H1 (cell line): ENCODE measurements at regions not wholly inside any gene's neighbourhood (a gene's known extent, or its start where the extent isn't known, plus 50 kb on each side); places are given as distances from the start of the nearest gene placed in this dataset.

ENCODE experiments used
- CTCF ChIA-PET: fragments of 300-600 bp; sonication (Branson Sonifier 250); formaldehyde crosslinking; loops from one replicate; lab custom pipeline; 2021; ENCODE audit not compliant: partially characterized antibody; lab: Charles Lee
- POLR2A ChIA-PET: fragments of 300-600 bp; sonication (Branson Sonifier 250); formaldehyde crosslinking; loops from one replicate; lab custom pipeline; 2021; ENCODE audit warnings: inconsistent platforms; ENCODE audit not compliant: partially characterized antibody; lab: Charles Lee
- DNase-seq, 2 experiments: peaks; one replicate each; pipeline versions ENCODE4 v3.0.0 to v3.0.0-alpha.2; 2010 to 2022; ENCODE audit warnings: low spot score in 2 of 2, low read depth in 1 of 2, mixed read lengths in 1 of 2
- FAIRE-seq: peaks from 2 replicates; lab custom pipeline; 2011; peaks lifted over from hg19 to GRCh38; lab: Jason Lieb, UNC
- H2AFZ ChIP-seq: 2 replicates; pipeline ENCODE4 v1.8.1; 2012; ENCODE audit warnings: low read length, inconsistent platforms
- H2AK5ac ChIP-seq: 2 replicates; pipeline ENCODE4 v1.6.1; 2013; ENCODE audit warnings: low read depth, low read length
- H2BK120ac ChIP-seq: replicated peaks from 2 replicates; pipeline ENCODE3; 2013; ENCODE audit warnings: low read depth, low read length, inconsistent platforms
- H2BK12ac ChIP-seq: 2 replicates; pipeline ENCODE4 v1.6.1; 2013; ENCODE audit warnings: low read depth, low read length
- H2BK15ac ChIP-seq: 2 replicates; pipeline ENCODE4 v1.6.1; 2013; ENCODE audit warnings: low read length
- H2BK20ac ChIP-seq: 2 replicates; pipeline ENCODE4 v1.6.1; 2013; ENCODE audit warnings: low read length
- H2BK5ac ChIP-seq: 2 replicates; pipeline ENCODE4 v1.6.1; 2013; ENCODE audit warnings: low read depth, low read length
- H3K14ac ChIP-seq: 2 replicates; pipeline ENCODE4 v1.6.1; 2013; ENCODE audit warnings: inconsistent platforms; ENCODE audit not compliant: insufficient read length
- H3K18ac ChIP-seq: 2 replicates; pipeline ENCODE4 v1.6.1; 2013; ENCODE audit warnings: low read length; ENCODE audit errors: extremely low read depth
- H3K23ac ChIP-seq: 2 replicates; pipeline ENCODE4 v1.6.1; 2013; ENCODE audit warnings: inconsistent platforms; ENCODE audit not compliant: insufficient read length
- H3K23me2 ChIP-seq: 2 replicates; pipeline ENCODE4 v1.6.1; 2013; ENCODE audit warnings: low read depth, low read length
- H3K27ac ChIP-seq: 2 replicates; pipeline ENCODE4 v1.6.1; 2011; ENCODE audit warnings: low read depth, low read length, inconsistent platforms
- H3K27me3 ChIP-seq, 4 experiments: replicated peaks in 1 of 4; 1 replicate in 1 of 4; 2 replicates in 3 of 4; pipeline versions ENCODE4 v1.6.1 to v1.8.1; 2011 to 2013; ENCODE audit warnings: low read length in 3 of 4, mild to moderate bottlenecking in 3 of 4, inconsistent platforms in 2 of 4, mixed read lengths in 2 of 4, moderate library complexity in 1 of 4; ENCODE audit not compliant: control insufficient read depth in 3 of 4, insufficient read depth in 3 of 4; ENCODE audit errors: extremely low read depth in 1 of 4
- H3K36me3 ChIP-seq, 4 experiments: 2 replicates each; pipeline versions ENCODE4 v1.6.1 to v1.8.1; 2011 to 2013; ENCODE audit warnings: mild to moderate bottlenecking in 4 of 4, low read length in 3 of 4, moderate library complexity in 2 of 4, control low read depth in 1 of 4, inconsistent platforms in 1 of 4; ENCODE audit not compliant: insufficient read depth in 4 of 4, control insufficient read depth in 2 of 4
- H3K4ac ChIP-seq: replicated peaks from 2 replicates; pipeline ENCODE3; 2013; ENCODE audit warnings: low read length, low read depth, mixed read lengths, inconsistent platforms; ENCODE audit not compliant: insufficient read length
- H3K4me1 ChIP-seq, 4 experiments: replicated peaks in 1 of 4; 1 replicate in 1 of 4; 2 replicates in 3 of 4; pipeline versions ENCODE4 v1.6.1 to v1.8.1; 2011 to 2013; ENCODE audit warnings: low read length in 3 of 4, inconsistent platforms in 2 of 4, mixed read lengths in 1 of 4; ENCODE audit not compliant: insufficient read depth in 4 of 4, control insufficient read depth in 3 of 4
- H3K4me2 ChIP-seq, 2 experiments: 2 replicates each; pipeline versions ENCODE4 v1.6.1 to v1.8.1; 2011 to 2013; ENCODE audit warnings: low read depth in 2 of 2, low read length in 2 of 2, control low read depth in 1 of 2, inconsistent platforms in 1 of 2, mild to moderate bottlenecking in 1 of 2; ENCODE audit not compliant: insufficient read depth in 1 of 2
- H3K4me3 ChIP-seq, 4 experiments: fragments of 200-600, 300-600 bp in 1 of 4; sonication (generic), shearing (Covaris generic), sonication (Bioruptor Twin) in 1 of 4; 2 replicates each; pipeline versions ENCODE4 v1.5.1 to v1.8.1; 2011 to 2016; ENCODE audit warnings: low read length in 4 of 4, low read depth in 3 of 4, control low read depth in 2 of 4, inconsistent platforms in 2 of 4, mild to moderate bottlenecking in 2 of 4, mixed read lengths in 1 of 4, moderate library complexity in 1 of 4; ENCODE audit not compliant: insufficient read depth in 2 of 4; ENCODE audit errors: extremely low read depth in 1 of 4
- H3K56ac ChIP-seq: replicated peaks from 2 replicates; pipeline ENCODE3; 2013; ENCODE audit warnings: low read depth, mild to moderate bottlenecking, mixed read lengths, low read length, inconsistent platforms; ENCODE audit not compliant: insufficient read length
- H3K79me1 ChIP-seq: 2 replicates; pipeline ENCODE4 v1.6.1; 2013; ENCODE audit warnings: low read depth, low read length, control low read depth
- H3K79me2 ChIP-seq, 2 experiments: 2 replicates each; pipeline versions ENCODE4 v1.6.1 to v1.8.1; 2012 to 2013; ENCODE audit warnings: low read length in 2 of 2, mild to moderate bottlenecking in 2 of 2, inconsistent platforms in 1 of 2; ENCODE audit not compliant: insufficient read depth in 2 of 2, control insufficient read depth in 1 of 2
- H3K9ac ChIP-seq, 4 experiments: replicated peaks in 1 of 4; 1 replicate in 1 of 4; 2 replicates in 3 of 4; pipeline versions ENCODE4 v1.6.1 to v1.8.1; 2011 to 2013; ENCODE audit warnings: low read depth in 3 of 4, low read length in 3 of 4, control low read depth in 2 of 4, mild to moderate bottlenecking in 2 of 4, moderate library complexity in 2 of 4, inconsistent platforms in 1 of 4; ENCODE audit errors: extremely low read depth in 1 of 4
- H3K9me3 ChIP-seq, 2 experiments: 2 replicates each; pipeline versions ENCODE4 v1.6.1 to v1.8.1; 2012 to 2013; ENCODE audit warnings: mild to moderate bottlenecking in 2 of 2, moderate library complexity in 2 of 2, control low read depth in 1 of 2, inconsistent platforms in 1 of 2, low read depth in 1 of 2, low read length in 1 of 2, mixed read lengths in 1 of 2; ENCODE audit not compliant: insufficient read depth in 2 of 2
- H4K20me1 ChIP-seq, 2 experiments: replicated peaks in 1 of 2; 2 replicates each; pipeline versions ENCODE3 to v1.8.1; 2011 to 2013; ENCODE audit warnings: inconsistent platforms in 2 of 2, low read length in 2 of 2, mild to moderate bottlenecking in 1 of 2; ENCODE audit not compliant: insufficient read depth in 2 of 2, control insufficient read depth in 1 of 2
- H4K5ac ChIP-seq: 2 replicates; pipeline ENCODE4 v1.6.1; 2013; ENCODE audit warnings: low read length, low read depth, mixed read lengths, inconsistent platforms; ENCODE audit not compliant: insufficient read length
- H4K8ac ChIP-seq: 2 replicates; pipeline ENCODE4 v1.8.0; 2013; ENCODE audit warnings: mild to moderate bottlenecking, moderate library complexity, low read length, inconsistent platforms; ENCODE audit not compliant: insufficient read depth; ENCODE audit errors: extremely low read depth
- H4K91ac ChIP-seq: replicated peaks from 2 replicates; pipeline ENCODE3; 2013; ENCODE audit warnings: low read length, mixed read lengths, inconsistent platforms; ENCODE audit not compliant: insufficient read length
- CTBP2 ChIP-seq: IDR thresholded peaks from 2 replicates; pipeline ENCODE4 v1.7.0; 2011; ENCODE audit warnings: borderline replicate concordance, mild to moderate bottlenecking, moderate library complexity, mixed read lengths, low read length; ENCODE audit not compliant: insufficient read depth, insufficient read length
- FOSL1 ChIP-seq: IDR thresholded peaks from 2 replicates; pipeline ENCODE4 v1.6.1; 2011; ENCODE audit warnings: mild to moderate bottlenecking, low read depth, low read length, moderate library complexity; ENCODE audit not compliant: insufficient read depth
- GABPA ChIP-seq: IDR thresholded peaks from 2 replicates; pipeline ENCODE4 v1.6.1; 2011; ENCODE audit warnings: mild to moderate bottlenecking, low read length, moderate library complexity, borderline replicate concordance; ENCODE audit not compliant: insufficient read depth
- NRF1 ChIP-seq: IDR thresholded peaks from 2 replicates; pipeline ENCODE4 v1.6.1; 2011; ENCODE audit warnings: mild to moderate bottlenecking, low read depth, low read length, improper control_type of control experiment
- PHF8 ChIP-seq: fragments of 200-600 bp; sonication (generic); conservative IDR thresholded peaks from 2 replicates; pipeline ENCODE4 v1.7.1; 2012; ENCODE audit warnings: low read depth, mild to moderate bottlenecking, inconsistent platforms, low read length, moderate library complexity
- RBBP5 ChIP-seq: IDR thresholded peaks from 2 replicates; pipeline ENCODE4 v1.7.1; 2012; ENCODE audit warnings: low read depth, mild to moderate bottlenecking, inconsistent platforms, low read length, moderate library complexity, borderline replicate concordance
- TCF12 ChIP-seq: IDR thresholded peaks from 2 replicates; pipeline ENCODE4 v1.6.1; 2011; ENCODE audit warnings: low read depth, mild to moderate bottlenecking, low read length
- WGBS, 2 experiments: shearing (Covaris generic) in 1 of 2; methylation state at CpG; one replicate each; pipeline versions ENCODE4 v1.1.6 to v1.1.7; 2013 to 2015; ENCODE audit warnings: low lambda C conversion rate in 2 of 2, mixed read lengths in 2 of 2, inconsistent platforms in 1 of 2, low coverage in 1 of 2, missing lambda C conversion rate in 1 of 2; ENCODE audit not compliant: insufficient replicate concordance in 2 of 2, insufficient coverage in 1 of 2, insufficient read length in 1 of 2; ENCODE audit errors: extremely low coverage in 1 of 2, missing lambda C conversion rate in 1 of 2; 5-methylcytosine and 5-hydroxymethylcytosine counted together

- H3K9ac ChIP-seq = no peak overlapping the region
- H3K4ac ChIP-seq = no peak overlapping the region
- no peak overlapping the region for H2BK12ac ChIP-seq
- H3K79me2 ChIP-seq = no peaks in the 10 kb centered on the region
- no peak overlapping the region for H2BK5ac ChIP-seq
- no peaks in the 10 kb centered on the region for H3K36me3 ChIP-seq
- no peak overlapping the region for H3K14ac ChIP-seq
- DNase-seq (no peak), FAIRE-seq (no peak)
- H3K23ac ChIP-seq = no peak overlapping the region
- H4K8ac ChIP-seq = no peak overlapping the region
- H2BK15ac ChIP-seq = no peak overlapping the region
- H2AFZ ChIP-seq = no peak overlapping the region
- H4K20me1 ChIP-seq = no peaks in the 10 kb centered on the region
- no peak overlapping the region for H3K18ac ChIP-seq
- no peak overlapping the region for H3K27ac ChIP-seq
- no peak overlapping the region for H4K5ac ChIP-seq
- ChIA-PET CTCF (interaction anchor here (2.9 kb wide), 1 partner anchor 32 kb away, joined by 20 read pairs; no protein-coding TSS in a partner anchor), POLR2A (no interaction called here)
- no peak overlapping the region for H2AK5ac ChIP-seq
- WGBS, 2 experiments = 77 to 100% methylated on average over 1 of the region's 1 CpG
- H3K4me1 ChIP-seq = no peaks in the 10 kb centered on the region
- H2BK120ac ChIP-seq = no peak overlapping the region
- no peaks in the 10 kb centered on the region; the same call in 1 of the 2 replicates for H3K23me2 ChIP-seq
- no peaks in the 10 kb centered on the region for H3K9me3 ChIP-seq
- H3K4me3 ChIP-seq = no peak overlapping the region
- H3K27me3 ChIP-seq = no peaks in the 10 kb centered on the region
- H3K4me2 ChIP-seq = no peak overlapping the region
- no peak overlapping the region for H4K91ac ChIP-seq
- H3K79me1 ChIP-seq = no peaks in the 10 kb centered on the region
- no peak overlapping the region for H2BK20ac ChIP-seq
- H3K56ac ChIP-seq = no peak overlapping the region
- no peak for TF ChIP-seq GABPA
- no peak for TF ChIP-seq NRF1
- no peak for TF ChIP-seq CTBP2
- TF ChIP-seq PHF8 = no peak
- no peak for TF ChIP-seq FOSL1
- no peak for TF ChIP-seq TCF12
- TF ChIP-seq RBBP5 = no peak
Measured at GRCh38 chr6:44507014-44507413, 119.5 kb downstream of the CDC5L start.
